ENCODE measurements at regions not wholly inside any gene's neighbourhood (a gene's known extent, or its start where the extent isn't known, plus 50 kb on each side); places are given as distances from the start of the nearest gene placed in this dataset.

- Histone ChIP-seq H3K27ac (ENCODE audit: extremely low read length, insufficient read depth, low read length) (no peak overlapping the region), H3K79me2 (ENCODE audit: insufficient read depth, low read length) (no peaks in the 10 kb centered on the region), H3K36me3 (replicated peaks in 1 of 2; ENCODE audit: control insufficient read depth in 1 of 2, insufficient read depth in 2 of 2, low read length in 2 of 2) (no peaks in the 10 kb centered on the region), H4K20me1 (ENCODE audit: insufficient read depth, low read length) (no peaks in the 10 kb centered on the region), H3K4me2 (ENCODE audit: low read depth, low read length) (no peak overlapping the region), H3K4me1 (ENCODE audit: insufficient read depth, low read length) (peaks cover 11% of the 10 kb centered on the region), H3K4me3 (replicated peaks in 1 of 3; ENCODE audit: insufficient read depth in 1 of 3, low read depth in 2 of 3, low read length in 3 of 3) (no peak overlapping the region), H2AFZ (ENCODE audit: low read length) (no peak overlapping the region), H3K27me3 (ENCODE audit: control insufficient read depth in 1 of 2, insufficient read depth in 2 of 2, low read length in 2 of 2) (no peaks in the 10 kb centered on the region), H3K9ac (ENCODE audit: insufficient read depth, low read depth, low read length) (no peak overlapping the region), H3K9me3 (ENCODE audit: low read length) (no peaks in the 10 kb centered on the region)
- TF ChIP-seq ZNF382 (CRISPR knock-in tag; IDR thresholded peaks at IDR 0.05; ENCODE audit: borderline replicate concordance), result no peak
- no peak for TF ChIP-seq SALL1 (CRISPR knock-in tag; IDR thresholded peaks at IDR 0.05)
- no peak for TF ChIP-seq MTF1 (CRISPR knock-in tag; IDR thresholded peaks at IDR 0.05)
- no peak for TF ChIP-seq PHF8 (CRISPR knock-in tag; IDR thresholded peaks at IDR 0.05)
- no peak for TF ChIP-seq SRSF1 (optimal IDR thresholded peaks at IDR 0.05; ENCODE audit: low read depth, low read length)
- no peak for TF ChIP-seq HNF4G (IDR thresholded peaks at IDR 0.05; ENCODE audit: borderline replicate concordance, low read depth, low read length)
- TF ChIP-seq HNF4G (CRISPR knock-in tag; IDR thresholded peaks at IDR 0.05; ENCODE audit: borderline replicate concordance, low read depth), result no peak
- TF ChIP-seq SMC3 (IDR thresholded peaks at IDR 0.05; ENCODE audit: low read length), result no peak
- TF ChIP-seq ZNF589 (CRISPR knock-in tag; conservative IDR thresholded peaks at IDR 0.05), result no peak
- TF ChIP-seq ZNF431 (CRISPR knock-in tag; IDR thresholded peaks at IDR 0.05; ENCODE audit: borderline replicate concordance, low read depth), result no peak
- TF ChIP-seq AKAP8 (CRISPR knock-in tag; IDR thresholded peaks at IDR 0.05), result no peak
- no peak for TF ChIP-seq ZNF768 (CRISPR knock-in tag; IDR thresholded peaks at IDR 0.05)
- no peak for TF ChIP-seq ZNF577 (CRISPR knock-in tag; IDR thresholded peaks at IDR 0.05; ENCODE audit: borderline replicate concordance, low read depth)
- no peak for TF ChIP-seq ZNF331 (CRISPR knock-in tag; IDR thresholded peaks at IDR 0.05)
- TF ChIP-seq EHMT2 (IDR thresholded peaks at IDR 0.05; ENCODE audit: borderline replicate concordance, low read depth, low read length), result no peak
- TF ChIP-seq ATAD3A (CRISPR knock-in tag; IDR thresholded peaks at IDR 0.05), result no peak
- TF ChIP-seq NFYC (CRISPR knock-in tag; IDR thresholded peaks at IDR 0.05), result no peak
- BruUV-seq (replicated peaks), result no TSS peak
- FAIRE-seq, result no peak
- ATAC-seq, result no peak
- 97% methylated on average over 3 of the region's 3 CpGs for WGBS (ENCODE audit: low lambda C conversion rate)
- in situ Hi-C loops (cut with HindIII; ENCODE audit: extremely low pct_ligation_motif_present, low pct_unique_long_range_greater_than_20kb), result no loop called here
- POLR2A ChIA-PET, result interaction anchor here (1.0 to 4.7 kb wide), 3 partner anchors 10 to 364 kb away, joined by 3 to 34 read pairs (median 3); no protein-coding TSS in a partner anchor
- intact Hi-C loops (cut with micrococcal nuclease; ENCODE audit: unreplicated experiment), result no loop called here
- no peak for DNase-seq (ENCODE audit: low spot score)
- CTCF ChIA-PET (ENCODE audit: low intra/inter-chr PET ratio, low total read pairs), result no interaction called here
Measured at GRCh38 chr1:234705615-234706014, 95.6 kb upstream of the IRF2BP2 start.
